Activated CD8-positive, alpha-beta memory T cell treated with anti-CD3 and anti-CD28 coated beads for 24 hours (primary cell): ENCODE measurements at regions not wholly inside any gene's neighbourhood (a gene's known extent, or its start where the extent isn't known, plus 50 kb on each side); places are given as distances from the start of the nearest gene placed in this dataset.
"Not testable (repeated sequence)": the region's sequence is repeated elsewhere in the genome, so short reads cannot be mapped to it uniquely, and the experiment has no call there.

Experiments used
- DNase-seq: peaks from one replicate; pipeline ENCODE4 v3.0.0-alpha.2; 2020

- no peak for DNase-seq
These were observed 1007.2 kb downstream of the REEP3 start for GRCh38 chr10:64528294-64529002.

GRCh38 chr10:64529003-64529350 is 1007.8 kb downstream of the REEP3 start:
- DNase-seq: no peak

GRCh38 chr10:64534616-64535015 is 1013.4 kb downstream of the REEP3 start:
- no peak for DNase-seq

DNA sequence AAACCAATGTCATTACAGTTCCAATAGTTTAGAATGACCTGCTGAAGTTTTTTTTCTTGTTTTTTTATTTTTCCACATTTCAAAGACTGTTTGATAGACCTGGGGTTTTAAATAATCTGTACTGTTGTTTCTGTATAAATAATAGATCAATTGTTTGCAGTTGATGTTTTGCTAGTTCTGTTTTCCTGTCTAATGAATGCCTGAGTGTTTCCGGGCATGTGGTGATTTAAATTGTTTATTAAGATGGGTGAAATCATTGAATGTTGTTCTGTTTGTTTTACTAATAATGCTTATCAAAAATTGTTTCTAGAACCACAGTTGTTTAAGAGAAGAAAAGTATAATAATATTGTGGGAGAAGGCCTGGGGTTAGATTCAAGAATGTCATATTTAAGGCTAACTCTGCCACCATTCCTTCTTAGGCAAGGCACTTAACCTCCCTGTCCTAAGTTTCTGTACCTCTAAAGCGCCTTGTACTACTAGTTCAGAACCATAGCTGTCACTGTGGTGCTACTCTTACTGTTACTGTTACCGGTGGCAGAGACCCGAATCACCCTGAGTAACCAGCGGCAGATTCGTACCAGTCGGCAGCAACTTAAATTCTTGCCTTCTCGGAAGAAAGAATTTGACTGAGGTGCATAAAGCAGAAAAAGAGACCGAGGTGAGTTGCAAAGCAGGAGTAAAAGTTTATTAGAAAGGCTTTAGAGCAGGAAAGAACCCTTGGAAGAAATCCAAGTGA is 1014.1 kb downstream of the REEP3 start:
- DNase-seq: no peak

GRCh38 chr10:64537112-64537511 is 1015.9 kb downstream of the REEP3 start:
- DNase-seq: no peak

- DNase-seq: no peak
These were observed 1016.7 kb downstream of the REEP3 start for GRCh38 chr10:64537928-64538327.

- no peak for DNase-seq
These were observed 1024.9 kb downstream of the REEP3 start for GRCh38 chr10:64546073-64546472.

DNA sequence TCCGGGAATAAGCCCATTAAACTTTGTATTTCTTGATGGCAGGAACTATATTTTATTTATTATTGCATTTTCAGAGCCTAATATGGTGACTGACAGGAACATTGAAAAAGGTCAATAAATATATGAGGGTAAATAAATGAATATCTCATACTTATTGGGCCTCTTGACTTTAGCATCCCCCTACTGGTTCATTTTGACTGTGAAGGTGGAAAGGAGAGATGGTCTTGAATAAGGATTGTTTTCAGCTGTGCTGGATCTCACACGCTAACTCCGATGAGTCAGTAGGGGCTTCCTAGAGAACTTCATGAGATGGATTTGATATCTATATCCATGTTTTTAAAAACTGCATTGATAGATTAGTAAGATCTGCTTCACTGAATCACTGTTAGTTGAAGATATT is 1026.0 kb downstream of the REEP3 start:
- no peak for DNase-seq

GRCh38 chr10:64555666-64556065 is 1034.5 kb downstream of the REEP3 start:
- no peak for DNase-seq

DNA sequence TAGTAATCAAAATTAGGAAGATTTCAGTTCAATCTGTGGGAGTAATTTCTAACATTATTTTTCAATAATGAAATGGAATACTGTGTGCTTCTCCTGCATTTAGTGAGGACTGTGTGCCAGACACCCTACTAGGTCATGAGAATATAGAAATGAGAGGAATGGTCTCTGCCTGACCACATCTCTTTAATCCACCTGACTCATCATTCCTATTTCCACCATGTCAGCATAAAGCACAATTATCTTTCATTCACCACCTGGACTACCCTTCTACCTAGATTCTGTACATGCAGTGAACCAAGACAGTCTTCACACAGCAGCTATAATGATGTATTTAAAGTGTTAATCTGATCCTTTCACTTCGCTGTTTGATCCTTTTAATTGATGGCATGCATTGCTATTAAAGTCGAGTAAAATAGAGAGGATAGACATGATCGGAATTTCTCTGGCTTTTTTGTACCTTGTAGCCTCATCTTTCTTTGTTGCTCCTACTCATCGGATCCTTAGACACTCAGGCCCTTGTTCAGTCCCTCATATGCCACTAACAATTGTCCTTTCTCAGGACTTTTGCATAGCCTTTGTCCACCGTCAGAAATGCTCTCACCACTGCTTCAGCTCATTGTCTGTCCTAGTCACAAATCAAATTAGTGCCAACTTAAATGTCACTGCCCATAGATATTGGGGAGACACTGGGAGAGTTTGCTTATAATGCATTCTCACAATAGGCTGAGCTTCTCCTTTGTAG is 1037.1 kb downstream of the REEP3 start:
- no peak for DNase-seq

DNA sequence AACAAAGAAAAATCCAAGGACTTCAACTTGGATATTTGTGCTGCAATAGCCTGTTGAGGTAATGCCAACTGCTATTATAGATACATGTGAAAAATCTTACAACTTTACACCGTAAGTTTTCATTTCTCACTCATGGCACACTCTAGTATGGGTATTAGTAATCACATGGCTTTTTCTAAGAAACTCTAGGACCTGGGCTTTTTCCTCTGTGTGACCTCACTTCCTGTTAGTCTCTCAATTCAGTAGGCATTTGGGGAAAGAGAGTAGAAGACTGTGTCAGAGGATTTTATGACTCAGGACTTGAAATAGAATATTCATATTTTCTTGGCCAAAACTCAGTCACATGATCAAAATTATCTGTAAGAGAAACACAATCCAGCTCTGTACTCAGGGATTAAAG is 1049.9 kb downstream of the REEP3 start:
- no peak for DNase-seq

- DNase-seq: no peak
These were observed 1052.6 kb downstream of the REEP3 start for GRCh38 chr10:64573623-64574325.

DNA sequence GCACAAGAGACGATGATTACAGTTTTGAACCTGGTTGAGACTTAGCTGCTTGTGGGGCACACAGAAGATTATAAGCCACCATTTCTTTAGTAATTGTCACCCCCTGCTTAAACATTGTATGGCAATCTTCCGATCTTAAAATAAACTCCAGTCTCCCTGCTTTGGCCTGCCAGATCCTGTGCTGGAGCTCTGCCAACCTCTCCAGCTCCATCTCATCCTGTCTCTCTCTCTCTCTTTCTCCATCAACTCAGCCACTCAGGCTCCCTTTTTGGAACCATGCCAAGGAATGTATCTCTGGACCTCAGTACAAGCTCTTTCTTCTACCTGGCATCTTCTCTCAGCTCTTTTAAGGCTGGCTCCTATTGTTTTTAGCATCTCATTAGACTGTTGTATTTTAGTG is 1053.2 kb downstream of the REEP3 start:
- no peak for DNase-seq

DNA sequence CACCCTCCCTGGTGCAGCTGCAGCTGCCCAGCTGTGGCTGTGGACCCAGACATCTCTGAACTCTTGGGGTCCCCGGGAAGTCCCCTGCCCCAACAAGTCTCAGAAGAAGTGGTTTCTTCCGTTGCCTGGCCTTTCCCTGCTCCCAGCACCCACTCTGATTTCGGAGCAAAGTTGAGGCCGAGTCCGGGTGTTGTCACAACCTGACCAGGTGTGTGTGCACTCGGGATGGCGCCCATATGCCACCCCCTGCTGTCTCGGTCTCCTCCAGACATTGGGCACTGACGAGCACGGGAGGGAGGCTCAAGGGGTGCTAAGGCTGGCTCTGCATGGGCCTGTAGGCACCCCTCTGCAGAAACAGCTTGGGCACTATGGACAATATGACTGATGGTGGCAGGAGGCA is 1055.3 kb downstream of the REEP3 start:
- no peak for DNase-seq

DNA sequence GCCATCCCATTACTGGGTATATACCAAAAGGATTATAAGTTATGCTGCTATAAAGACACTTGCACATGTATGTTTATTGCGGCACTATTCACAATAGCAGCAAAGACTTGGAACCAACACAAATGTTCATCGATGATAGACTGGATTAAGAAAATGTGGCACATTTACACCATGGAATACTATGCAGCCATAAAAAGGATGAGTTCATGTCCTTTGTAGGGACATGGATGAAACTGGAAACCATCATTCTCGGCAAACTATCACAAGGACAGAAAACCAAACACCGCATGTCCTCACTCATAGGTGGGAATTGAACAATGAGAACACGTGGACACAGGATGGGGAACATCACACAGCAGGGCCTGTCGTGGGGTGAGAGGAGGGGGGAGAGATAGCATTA is 1057.6 kb downstream of the REEP3 start:
- not testable (repeated sequence) for DNase-seq

GRCh38 chr10:64586934-64587503 is 1065.8 kb downstream of the REEP3 start:
- DNase-seq: no peak

DNA sequence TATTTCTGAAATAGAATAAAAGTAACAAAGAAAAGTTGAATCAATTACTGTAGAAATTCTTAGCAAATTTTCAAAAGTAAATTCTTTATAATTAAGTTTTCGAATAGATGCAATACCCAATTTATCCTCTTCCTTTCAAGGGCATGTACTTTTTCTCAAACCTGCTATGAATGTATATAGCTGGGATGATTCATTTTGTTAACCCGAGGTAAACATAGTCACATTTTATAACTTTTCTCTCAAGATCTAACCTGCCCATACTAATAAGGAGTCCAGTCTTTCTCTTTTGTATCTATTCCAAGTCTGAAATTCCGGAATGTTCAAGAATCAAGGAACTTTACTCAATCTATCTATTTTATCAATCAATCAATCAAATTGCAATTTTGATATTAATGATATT is 1072.9 kb downstream of the REEP3 start:
- no peak for DNase-seq

DNA sequence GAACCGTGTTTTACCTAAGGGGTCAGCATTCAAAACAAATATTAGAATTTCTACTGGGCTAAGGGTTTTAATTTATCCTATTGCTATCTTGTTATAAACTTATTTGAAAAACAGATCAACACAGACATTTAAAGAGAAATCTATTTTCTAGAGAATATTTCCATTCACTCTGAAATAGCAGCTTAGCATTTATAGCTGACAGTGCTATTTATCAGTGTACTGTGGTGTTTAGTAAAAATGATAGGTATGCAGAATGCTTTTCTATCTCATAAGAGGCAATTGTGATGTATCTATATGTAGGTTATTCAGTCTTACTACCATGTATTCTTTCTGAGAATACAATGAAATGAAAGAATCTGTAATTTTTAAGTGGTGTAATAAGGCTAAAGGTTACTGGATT is 1077.4 kb downstream of the REEP3 start:
- DNase-seq: no peak

DNA sequence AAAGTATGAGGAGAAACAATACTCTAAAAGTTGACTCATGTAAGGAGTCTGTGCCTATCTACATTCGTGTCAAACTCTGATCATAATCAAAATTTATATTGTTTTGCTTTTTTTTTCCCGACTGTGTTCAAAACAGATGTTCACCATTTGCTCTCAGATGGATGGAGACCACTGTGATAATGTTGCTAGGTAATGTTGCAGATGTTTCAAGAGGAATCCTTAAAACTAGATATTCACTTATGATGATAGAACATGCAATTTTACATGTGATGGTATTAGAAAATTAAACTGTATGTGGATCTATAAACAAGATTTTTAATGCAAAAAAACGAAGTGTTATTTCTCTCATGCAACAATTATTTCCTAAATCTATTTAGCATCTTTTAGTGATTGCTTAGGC is 1080.1 kb downstream of the REEP3 start:
- DNase-seq: no peak

GRCh38 chr10:64617085-64617484 is 1095.9 kb downstream of the REEP3 start:
- no peak for DNase-seq

GRCh38 chr10:64619102-64619501 is 1097.9 kb downstream of the REEP3 start:
- no peak for DNase-seq

GRCh38 chr10:64626924-64627323 is 1105.7 kb downstream of the REEP3 start:
- no peak for DNase-seq

GRCh38 chr10:64630534-64630933 is 1109.3 kb downstream of the REEP3 start:
- DNase-seq: no peak
